PC-9 (cell line): ENCODE measurements at regions not wholly inside any gene's neighbourhood (a gene's known extent, or its start where the extent isn't known, plus 50 kb on each side); places are given as distances from the start of the nearest gene placed in this dataset.

Experiments used
- BruUV-seq: library from RNA; stranded (reverse); fragments of 400-500 nt; replicated peaks from 2 replicates; lab custom pipeline; 2021; lab: Mats Ljungman, UMichigan
- CTCF ChIA-PET: fragments of 300-600 bp; sonication (Branson Sonifier 250); formaldehyde crosslinking; loops from one replicate; lab custom pipeline; 2022; ENCODE audit warnings: antibody characterized with exemption; lab: Charles Lee
- POLR2A ChIA-PET: fragments of 300-600 bp; sonication (Branson Sonifier 250); formaldehyde crosslinking; loops from one replicate; lab custom pipeline; 2022; ENCODE audit warnings: antibody characterized with exemption; ENCODE audit not compliant: unreplicated experiment; lab: Charles Lee
- DNase-seq, 2 experiments: peaks; one replicate each; pipeline versions ENCODE4 v3.0.0 to v3.0.0-alpha.2; 2015 to 2022; ENCODE audit warnings: mixed read lengths in 1 of 2
- H2AFZ ChIP-seq: fragments of 200-600 bp; sonication (generic); 2 replicates; pipeline ENCODE4 v1.8.1; 2017; ENCODE audit warnings: antibody characterized with exemption
- H3F3A ChIP-seq: fragments of 200-600 bp; sonication (generic); 2 replicates; pipeline ENCODE4 v1.8.1; 2017; ENCODE audit warnings: antibody characterized with exemption, mild to moderate bottlenecking, low read depth; ENCODE audit not compliant: insufficient read depth
- H3K27ac ChIP-seq: fragments of 200-600 bp; sonication (generic); 2 replicates; pipeline ENCODE4 v1.6.1; 2016; ENCODE audit warnings: mixed run types
- H3K27me3 ChIP-seq: fragments of 200-600 bp; sonication (generic); 2 replicates; pipeline ENCODE4 v1.6.1; 2016; ENCODE audit warnings: low read depth, mixed run types; ENCODE audit not compliant: insufficient read depth
- H3K36me3 ChIP-seq: fragments of 200-600 bp; sonication (generic); 2 replicates; pipeline ENCODE4 v1.6.1; 2016; ENCODE audit warnings: low read depth, mixed run types
- H3K4me1 ChIP-seq: fragments of 200-600 bp; sonication (generic); replicated peaks from 2 replicates; pipeline ENCODE4 v1.6.1; 2016; ENCODE audit warnings: mixed run types; ENCODE audit not compliant: insufficient read depth
- H3K4me2 ChIP-seq: fragments of 200-600 bp; sonication (generic); 2 replicates; pipeline ENCODE4 v1.6.1; 2017; ENCODE audit warnings: mixed run types
- H3K4me3 ChIP-seq: fragments of 200-600 bp; sonication (generic); 2 replicates; pipeline ENCODE4 v1.6.1; 2016; ENCODE audit warnings: mixed run types
- H3K79me2 ChIP-seq: fragments of 200-600 bp; sonication (generic); 2 replicates; pipeline ENCODE4 v1.6.1; 2017; ENCODE audit warnings: low read depth, mixed run types
- H3K9me2 ChIP-seq: fragments of 200-600 bp; sonication (generic); 2 replicates; pipeline ENCODE4 v1.8.1; 2017; ENCODE audit warnings: mild to moderate bottlenecking; ENCODE audit not compliant: insufficient read depth
- H3K9me3 ChIP-seq: fragments of 200-600 bp; sonication (generic); 2 replicates; pipeline ENCODE4 v1.8.1; 2016; ENCODE audit warnings: low read depth; ENCODE audit not compliant: insufficient read depth
- H4K20me1 ChIP-seq: fragments of 200-600 bp; sonication (generic); 2 replicates; pipeline ENCODE4 v1.8.1; 2017; ENCODE audit not compliant: insufficient read depth
- EZH2 ChIP-seq: fragments of 200-600 bp; sonication (generic); IDR thresholded peaks from 2 replicates; pipeline ENCODE4 v1.8.0; 2017; ENCODE audit warnings: antibody characterized with exemption, low read depth
- intact Hi-C: fragments of 100-400 bp; cut with micrococcal nuclease; formaldehyde crosslinking; loops from one replicate; pipeline ENCODE4 v1.10.0; 2022; ENCODE audit not compliant: unreplicated experiment
- TF ChIP-seq, protein P1 (sequence below): fragments of 200-600 bp; sonication (generic); conservative IDR thresholded peaks from 2 replicates; pipeline ENCODE4 v1.6.1; 2017; ENCODE audit warnings: mixed run types, antibody characterized with exemption, mild to moderate bottlenecking, moderate library complexity

- Histone ChIP-seq H3K27me3 (peaks cover 16% of the 10 kb centered on the region; the same call in 1 of the 2 replicates), H3K4me1 (no peaks in the 10 kb centered on the region), H4K20me1 (no peaks in the 10 kb centered on the region), H2AFZ (no peak overlapping the region), H3K79me2 (no peaks in the 10 kb centered on the region), H3K9me2 (no peaks in the 10 kb centered on the region), H3K36me3 (no peaks in the 10 kb centered on the region), H3K4me3 (no peak overlapping the region), H3K9me3 (no peaks in the 10 kb centered on the region), H3F3A (no peaks in the 10 kb centered on the region), H3K27ac (no peak overlapping the region), H3K4me2 (no peak overlapping the region)
- no peak for DNase-seq
- intact Hi-C loops = no loop called here
- ChIA-PET CTCF (interaction anchor here (0.6 kb wide), 1 partner anchor 850 kb away, joined by 7 read pairs; no protein-coding TSS in a partner anchor), POLR2A (no interaction called here)
- no peak for TF ChIP-seq EZH2
- TF ChIP-seq, protein P1, sequence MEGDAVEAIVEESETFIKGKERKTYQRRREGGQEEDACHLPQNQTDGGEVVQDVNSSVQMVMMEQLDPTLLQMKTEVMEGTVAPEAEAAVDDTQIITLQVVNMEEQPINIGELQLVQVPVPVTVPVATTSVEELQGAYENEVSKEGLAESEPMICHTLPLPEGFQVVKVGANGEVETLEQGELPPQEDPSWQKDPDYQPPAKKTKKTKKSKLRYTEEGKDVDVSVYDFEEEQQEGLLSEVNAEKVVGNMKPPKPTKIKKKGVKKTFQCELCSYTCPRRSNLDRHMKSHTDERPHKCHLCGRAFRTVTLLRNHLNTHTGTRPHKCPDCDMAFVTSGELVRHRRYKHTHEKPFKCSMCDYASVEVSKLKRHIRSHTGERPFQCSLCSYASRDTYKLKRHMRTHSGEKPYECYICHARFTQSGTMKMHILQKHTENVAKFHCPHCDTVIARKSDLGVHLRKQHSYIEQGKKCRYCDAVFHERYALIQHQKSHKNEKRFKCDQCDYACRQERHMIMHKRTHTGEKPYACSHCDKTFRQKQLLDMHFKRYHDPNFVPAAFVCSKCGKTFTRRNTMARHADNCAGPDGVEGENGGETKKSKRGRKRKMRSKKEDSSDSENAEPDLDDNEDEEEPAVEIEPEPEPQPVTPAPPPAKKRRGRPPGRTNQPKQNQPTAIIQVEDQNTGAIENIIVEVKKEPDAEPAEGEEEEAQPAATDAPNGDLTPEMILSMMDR = no peak
- BruUV-seq = no TSS peak
These were observed 350.6 kb upstream of the CCL2 start for GRCh38 chr17:33904476-33904875.

- intact Hi-C loops = no loop called here
- H3K27me3 ChIP-seq = peaks cover 16% of the 10 kb centered on the region; the same call in 1 of the 2 replicates
These were observed 349.7 kb upstream of the CCL2 start for GRCh38 chr17:33905338-33905800.

DNA sequence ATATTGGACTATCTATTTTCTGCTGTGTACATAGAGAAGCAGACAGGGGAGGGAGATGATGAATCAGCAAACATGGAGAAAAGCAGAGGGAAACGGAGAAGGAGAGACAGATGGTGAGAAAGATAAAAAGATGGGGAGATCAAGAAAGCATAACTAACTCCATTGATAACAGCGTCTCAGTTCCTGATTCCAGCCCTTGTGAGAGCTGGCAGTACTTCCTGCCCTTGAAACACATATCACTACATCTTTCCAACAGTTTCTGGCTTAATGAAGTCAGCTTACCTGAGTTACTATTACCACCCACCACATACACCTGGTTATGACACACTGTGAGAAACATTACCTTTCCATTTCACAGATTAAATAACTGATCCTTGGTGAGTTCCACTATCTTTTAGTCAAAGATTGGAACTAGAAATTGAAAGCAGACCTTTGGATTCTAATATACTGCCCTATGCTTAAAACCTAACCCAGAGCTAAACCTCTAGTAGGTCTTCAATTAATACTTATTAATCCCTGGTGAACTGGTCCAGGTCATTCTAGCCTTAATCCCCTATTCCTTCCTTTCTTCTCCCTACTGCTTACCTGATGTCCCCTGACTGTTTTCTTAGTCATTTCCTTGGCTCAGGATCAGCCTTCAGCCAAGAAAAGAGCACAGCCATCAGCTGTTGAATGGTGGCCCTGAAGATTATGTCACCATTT, 346.6 kb upstream of the CCL2 start:
- H3K36me3 ChIP-seq = no peaks in the 10 kb centered on the region
- no peak for TF ChIP-seq EZH2
- TF ChIP-seq, protein P1 = no peak
- CTCF ChIA-PET = no interaction called here
- no peak overlapping the region for H3K27ac ChIP-seq
- DNase-seq = no peak
- no peaks in the 10 kb centered on the region for H3K4me1 ChIP-seq
- H3K4me3 ChIP-seq = no peak overlapping the region
- no peaks in the 10 kb centered on the region for H3F3A ChIP-seq
- no peaks in the 10 kb centered on the region for H3K9me3 ChIP-seq
- POLR2A ChIA-PET = no interaction called here
- peaks cover 12% of the 10 kb centered on the region; the same call in 1 of the 2 replicates for H3K27me3 ChIP-seq
- BruUV-seq = no TSS peak
- no peak overlapping the region for H3K4me2 ChIP-seq
- H4K20me1 ChIP-seq = no peaks in the 10 kb centered on the region
- intact Hi-C loops = no loop called here
- no peaks in the 10 kb centered on the region for H3K9me2 ChIP-seq
- H3K79me2 ChIP-seq = no peaks in the 10 kb centered on the region
- no peak overlapping the region for H2AFZ ChIP-seq

More at GRCh38 chr17:33905338-33905800, 349.7 kb upstream of the CCL2 start:
- Histone ChIP-seq H3K4me1 (no peaks in the 10 kb centered on the region), H3K36me3 (no peaks in the 10 kb centered on the region), H3K9me3 (no peaks in the 10 kb centered on the region), H4K20me1 (no peaks in the 10 kb centered on the region), H3F3A (no peaks in the 10 kb centered on the region), H3K79me2 (no peaks in the 10 kb centered on the region), H3K9me2 (no peaks in the 10 kb centered on the region), H3K27ac (no peak overlapping the region), H2AFZ (no peak overlapping the region), H3K4me2 (no peak overlapping the region), H3K4me3 (no peak overlapping the region)
- ChIA-PET CTCF (no interaction called here), POLR2A (no interaction called here)
- no peak for DNase-seq
- no peak for TF ChIP-seq EZH2
- TF ChIP-seq, protein P1 = no peak
- BruUV-seq = no TSS peak
